GM12874 (cell line): ENCODE measurements at regions not wholly inside any gene's neighbourhood (a gene's known extent, or its start where the extent isn't known, plus 50 kb on each side); places are given as distances from the start of the nearest gene placed in this dataset.

Experiments
- CTCF ChIP-seq: IDR thresholded peaks from 2 replicates; pipeline ENCODE4 v1.5.1; 2011; ENCODE audit warnings: low read depth, mild to moderate bottlenecking, control low read depth, low read length, moderate library complexity; ENCODE audit not compliant: insufficient read depth

GRCh38 chr12:124655048-124655697 is 87.8 kb upstream of the NCOR2 start:
- no peak for TF ChIP-seq CTCF

- no peak for TF ChIP-seq CTCF
Observed at GRCh38 chr12:124654666-124655047, 87.2 kb upstream of the NCOR2 start.

- TF ChIP-seq CTCF = no peak
Observed at GRCh38 chr12:124653169-124653931, 85.9 kb upstream of the NCOR2 start.

GRCh38 chr12:124652661-124653060 is 85.2 kb upstream of the NCOR2 start:
- TF ChIP-seq CTCF = no peak

- no peak for TF ChIP-seq CTCF
Observed at GRCh38 chr12:124651516-124652273, 84.3 kb upstream of the NCOR2 start.

GRCh38 chr12:124650912-124651311 is 83.5 kb upstream of the NCOR2 start:
- no peak for TF ChIP-seq CTCF

- TF ChIP-seq CTCF = no peak
Observed at GRCh38 chr12:124648710-124649384, 81.4 kb upstream of the NCOR2 start.
